Uterus (tissue), 2 donors: ENCODE measurements at regions not wholly inside any gene's neighbourhood (a gene's known extent, or its start where the extent isn't known, plus 50 kb on each side); places are given as distances from the start of the nearest gene placed in this dataset.

Experiments
- POLR2A ChIP-seq, 2 donors: fragments of 450-650 bp; IDR thresholded peaks; one replicate each; pipeline ENCODE4 v1.6.1; 2016; ENCODE audit warnings: antibody characterized with exemption in 2 of 2, mild to moderate bottlenecking in 1 of 2, moderate library complexity in 1 of 2
- TF ChIP-seq, protein P1 (sequence below), 4 experiments: fragments of 200-600 bp in 2 of 4; fragments of 450-650 bp in 2 of 4; sonication (generic) in 2 of 4; IDR thresholded peaks; one replicate each; pipeline ENCODE4 v1.5.1; 2016 to 2019; ENCODE audit warnings: antibody characterized with exemption in 4 of 4, mild to moderate bottlenecking in 2 of 4, moderate library complexity in 1 of 4

DNA sequence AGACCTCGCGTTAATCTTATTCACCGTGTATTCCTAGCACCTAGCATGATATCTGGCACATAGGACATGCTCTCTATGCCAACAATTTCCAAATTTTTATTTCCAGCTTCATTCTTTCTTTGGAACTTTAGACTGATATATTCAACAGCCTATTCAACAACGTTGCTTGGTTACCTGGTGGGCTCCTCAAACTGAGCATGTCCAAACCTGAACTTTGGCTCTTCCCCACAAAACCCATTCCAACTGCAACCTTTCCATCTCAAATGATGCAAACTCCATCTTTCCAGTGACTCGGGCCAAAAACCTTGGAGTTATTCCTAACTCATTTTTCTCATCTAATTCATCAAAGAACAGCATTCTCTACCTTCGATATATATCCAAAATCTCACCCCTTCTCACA lies 525.2 kb downstream of the AGTPBP1 start:
- TF ChIP-seq, protein P1, sequence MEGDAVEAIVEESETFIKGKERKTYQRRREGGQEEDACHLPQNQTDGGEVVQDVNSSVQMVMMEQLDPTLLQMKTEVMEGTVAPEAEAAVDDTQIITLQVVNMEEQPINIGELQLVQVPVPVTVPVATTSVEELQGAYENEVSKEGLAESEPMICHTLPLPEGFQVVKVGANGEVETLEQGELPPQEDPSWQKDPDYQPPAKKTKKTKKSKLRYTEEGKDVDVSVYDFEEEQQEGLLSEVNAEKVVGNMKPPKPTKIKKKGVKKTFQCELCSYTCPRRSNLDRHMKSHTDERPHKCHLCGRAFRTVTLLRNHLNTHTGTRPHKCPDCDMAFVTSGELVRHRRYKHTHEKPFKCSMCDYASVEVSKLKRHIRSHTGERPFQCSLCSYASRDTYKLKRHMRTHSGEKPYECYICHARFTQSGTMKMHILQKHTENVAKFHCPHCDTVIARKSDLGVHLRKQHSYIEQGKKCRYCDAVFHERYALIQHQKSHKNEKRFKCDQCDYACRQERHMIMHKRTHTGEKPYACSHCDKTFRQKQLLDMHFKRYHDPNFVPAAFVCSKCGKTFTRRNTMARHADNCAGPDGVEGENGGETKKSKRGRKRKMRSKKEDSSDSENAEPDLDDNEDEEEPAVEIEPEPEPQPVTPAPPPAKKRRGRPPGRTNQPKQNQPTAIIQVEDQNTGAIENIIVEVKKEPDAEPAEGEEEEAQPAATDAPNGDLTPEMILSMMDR (IDR thresholded peaks at IDR 0.05): no peak
- no peak for TF ChIP-seq POLR2A (IDR thresholded peaks at IDR 0.05)
